Stromal cell of bone marrow (primary cell): ENCODE measurements at regions not wholly inside any gene's neighbourhood (a gene's known extent, or its start where the extent isn't known, plus 50 kb on each side); places are given as distances from the start of the nearest gene placed in this dataset.

ENCODE experiments used
- DNase-seq: peaks from one replicate; pipeline ENCODE4 v3.0.0-alpha.2; 2012; ENCODE audit warnings: low read depth

DNA sequence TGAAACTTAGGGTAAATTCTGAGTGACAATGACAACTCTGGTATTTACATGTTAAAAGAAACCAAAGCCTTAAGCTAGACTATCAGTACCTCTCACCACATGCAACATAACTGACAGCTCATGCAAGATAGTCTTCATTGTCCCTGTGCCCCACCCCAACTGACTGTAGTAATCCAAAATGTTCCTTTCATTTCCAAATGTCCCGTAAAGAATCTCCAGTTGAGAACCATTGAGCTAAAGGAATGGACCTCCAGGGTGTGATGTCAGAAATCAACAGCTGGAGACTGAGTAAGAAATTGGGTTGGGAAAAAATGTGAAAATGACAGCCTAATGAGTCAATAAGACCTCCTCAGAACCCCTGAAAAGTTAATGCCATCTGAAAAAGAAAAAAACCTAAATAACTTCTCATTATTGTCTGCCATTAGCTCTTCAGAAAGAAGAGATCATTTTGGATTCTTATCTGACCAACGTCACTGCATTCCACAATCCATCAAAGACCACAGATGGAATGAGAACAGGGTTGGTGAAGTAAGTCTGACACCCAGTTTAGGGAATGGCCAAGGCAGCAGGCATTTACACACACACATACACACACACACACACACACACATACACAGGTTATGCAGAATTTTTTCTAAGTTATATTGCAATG, 51.7 kb upstream of the ACVR2A start:
- DNase-seq: peak; percentile 14

DNA sequence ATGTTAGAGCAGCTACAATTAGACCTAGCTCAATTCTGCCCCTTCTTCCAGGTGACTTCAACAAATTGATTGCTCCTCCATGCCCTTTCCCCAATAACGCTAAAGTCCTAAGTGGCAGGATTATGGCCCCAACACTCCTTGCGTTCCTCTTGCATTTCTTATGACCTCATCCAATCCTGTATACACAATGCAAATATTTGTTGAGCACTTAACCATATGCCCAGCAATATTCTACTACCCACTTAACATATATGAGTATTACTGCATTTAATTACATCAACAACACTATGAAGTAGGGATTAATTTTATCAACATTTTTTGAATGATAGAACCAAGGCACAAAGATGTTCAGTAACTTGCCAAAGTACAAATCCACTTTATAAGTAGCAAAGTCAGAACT, 54.2 kb upstream of the ACVR2A start:
- no peak for DNase-seq

DNA sequence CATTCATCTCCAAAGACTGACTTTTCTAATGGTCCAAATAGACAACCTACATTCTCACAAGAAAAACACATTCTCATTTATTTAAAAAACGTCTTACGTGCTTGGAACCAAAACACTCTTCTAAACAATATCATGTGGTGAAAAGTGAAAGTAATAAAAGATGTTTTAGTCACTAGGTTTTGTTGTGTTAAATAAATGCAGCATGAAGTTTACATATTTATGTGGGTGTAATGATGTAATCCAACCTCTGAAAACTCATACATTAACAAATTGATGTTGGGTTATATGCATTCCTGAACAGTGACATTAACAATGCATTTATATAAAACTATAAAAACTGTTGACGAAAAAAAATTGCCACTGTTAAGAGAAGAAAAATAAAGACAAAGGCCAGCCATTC, 55.1 kb upstream of the ACVR2A start:
- DNase-seq: peak; percentile 5

DNA sequence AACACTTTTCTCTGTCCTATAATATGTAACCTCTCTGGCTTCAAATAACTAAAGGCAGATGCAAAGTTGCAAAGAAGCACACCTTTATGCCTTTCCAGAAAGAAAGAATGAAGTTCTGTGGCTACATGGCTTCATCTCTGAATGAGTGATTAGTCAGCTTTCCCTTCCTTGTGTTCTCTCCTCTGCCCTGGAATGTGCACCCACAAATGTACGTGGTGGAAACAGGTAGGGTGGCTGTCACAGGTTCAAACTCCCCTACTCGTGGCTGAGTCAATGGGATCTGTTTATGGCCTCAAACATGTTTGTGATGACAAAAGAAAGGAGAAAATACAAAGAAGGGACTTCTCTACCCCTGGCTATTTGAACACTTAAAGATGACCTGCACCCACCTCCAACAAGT, 55.5 kb upstream of the ACVR2A start:
- no peak for DNase-seq

DNA sequence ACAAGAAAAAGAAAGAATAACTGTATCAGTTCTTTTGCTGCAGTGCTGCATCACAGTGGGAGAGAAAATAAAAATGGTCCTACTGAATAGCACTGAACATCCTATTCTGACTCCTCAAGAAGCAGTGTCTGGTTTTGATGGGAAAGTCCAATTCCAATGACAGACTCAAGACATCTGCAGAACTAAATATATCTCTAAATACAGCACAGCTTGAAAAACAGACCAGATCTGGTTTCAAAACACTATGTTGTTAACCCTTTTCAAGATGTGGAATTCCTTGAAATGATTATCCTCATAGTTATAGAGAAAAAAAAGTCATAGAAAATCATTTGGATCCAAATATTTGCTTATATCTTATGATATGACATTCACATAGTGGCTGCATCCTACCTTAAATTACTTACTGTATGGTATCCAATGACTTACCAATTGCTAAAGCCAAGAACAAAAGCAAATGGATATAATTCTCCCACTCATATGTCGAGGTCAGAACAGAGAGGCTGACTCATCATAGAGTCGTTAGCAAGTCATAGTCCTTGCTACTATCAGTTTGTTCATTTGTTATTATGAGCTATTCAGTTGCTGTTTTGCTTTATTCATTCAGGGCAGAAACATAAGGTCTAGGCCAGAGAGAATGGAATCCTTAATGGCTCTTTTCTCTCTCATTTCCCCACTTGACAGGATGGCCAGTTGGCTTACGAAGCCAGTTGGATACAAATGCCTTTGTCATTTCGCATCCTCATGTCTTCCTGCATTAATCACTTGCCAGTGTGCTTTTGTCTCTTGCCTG, 62.5 kb upstream of the ACVR2A start:
- peak; percentile 48 for DNase-seq

DNA sequence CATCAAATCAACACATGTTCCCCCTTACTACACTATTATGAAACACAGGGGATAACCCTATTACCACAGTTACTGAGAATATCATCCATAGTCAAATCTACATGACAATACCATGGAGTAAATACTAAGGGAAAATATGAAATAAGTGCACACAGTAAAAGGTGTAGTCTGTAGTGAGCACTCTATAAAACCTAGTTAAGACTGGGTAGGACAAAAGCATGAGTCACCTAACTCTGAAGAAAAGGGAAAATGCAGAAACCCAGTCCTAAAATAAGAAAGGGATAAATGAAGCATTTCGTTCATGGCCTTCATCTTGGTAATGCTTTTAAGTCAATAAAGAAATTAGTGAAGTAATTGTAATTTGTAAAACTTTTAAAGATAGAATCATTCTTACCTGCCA, 65.4 kb upstream of the ACVR2A start:
- DNase-seq: no peak

DNA sequence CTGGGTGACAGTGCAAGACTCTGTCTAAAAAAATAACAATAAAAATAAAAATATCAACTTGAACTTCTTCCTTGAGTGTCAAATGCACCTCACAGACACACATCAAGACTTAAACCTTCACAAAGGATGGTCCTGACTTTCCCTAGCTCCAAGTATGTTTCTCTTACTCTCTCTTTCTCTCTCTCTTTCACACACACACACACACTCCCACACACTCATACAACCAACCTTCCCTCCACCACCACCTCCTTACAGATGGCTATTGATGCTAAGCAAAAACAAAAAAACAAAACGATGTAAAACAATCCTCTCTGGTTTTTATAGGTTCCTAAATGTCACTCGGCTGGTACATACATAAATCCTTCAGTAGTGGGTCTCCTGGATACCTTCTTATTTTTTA, 67.4 kb upstream of the ACVR2A start:
- no peak for DNase-seq

DNA sequence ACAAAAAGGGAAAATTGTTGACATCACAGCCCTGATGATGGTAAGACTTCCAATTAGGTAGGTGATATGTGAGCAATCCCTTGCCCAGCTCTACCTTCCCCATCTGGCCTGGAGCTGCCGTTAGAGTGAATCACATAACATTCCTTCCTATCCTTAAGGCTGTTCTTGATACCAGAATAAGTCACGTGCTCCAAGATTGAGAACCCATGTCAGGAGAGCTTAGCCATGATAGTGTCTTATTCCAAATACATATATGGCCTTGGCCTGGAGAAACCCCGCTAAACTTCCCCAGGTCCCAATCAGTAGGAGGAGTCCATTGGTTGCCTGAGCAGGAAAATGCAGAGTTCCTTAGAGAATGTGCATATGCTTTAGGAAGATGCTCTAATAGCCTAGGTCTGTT, 70.0 kb upstream of the ACVR2A start:
- DNase-seq: no peak

DNA sequence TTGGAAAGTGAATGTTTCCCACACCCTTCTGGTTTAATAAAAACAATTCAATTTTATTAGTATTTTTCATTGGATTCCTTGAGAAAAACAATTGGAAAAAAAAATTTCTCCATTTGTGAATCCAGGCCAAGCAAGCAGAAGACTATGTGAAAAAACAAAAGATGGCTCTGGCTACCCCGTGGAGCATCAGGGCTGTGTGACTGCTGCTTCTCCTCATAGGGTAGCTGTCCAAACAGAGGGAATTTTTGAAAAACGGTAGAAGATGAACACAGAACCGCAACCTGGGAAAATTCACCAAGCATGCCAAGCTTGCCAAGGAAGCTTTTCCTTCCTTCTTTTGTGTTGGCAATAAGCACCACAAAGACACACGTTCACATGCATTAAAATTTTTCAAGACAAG, 71.3 kb upstream of the ACVR2A start:
- DNase-seq: no peak

DNA sequence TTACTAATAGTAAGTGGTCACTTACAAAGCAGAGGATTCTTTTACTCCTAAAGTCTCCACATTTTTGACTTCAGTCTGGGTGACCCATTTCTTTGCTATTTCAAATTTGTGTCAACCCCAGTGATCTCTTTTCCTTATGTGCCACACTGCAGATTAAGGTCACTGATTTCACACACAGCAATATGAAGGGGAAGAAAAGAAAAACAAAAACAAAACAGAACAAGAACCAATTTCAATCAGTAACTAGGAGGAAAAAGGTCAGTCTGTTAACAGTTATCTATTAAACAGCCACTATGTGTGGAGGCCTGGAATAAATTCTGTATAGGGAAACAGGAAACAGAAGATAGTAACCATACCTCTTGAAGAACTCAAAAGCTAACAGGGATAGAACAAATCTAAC, 72.0 kb upstream of the ACVR2A start:
- no peak for DNase-seq

DNA sequence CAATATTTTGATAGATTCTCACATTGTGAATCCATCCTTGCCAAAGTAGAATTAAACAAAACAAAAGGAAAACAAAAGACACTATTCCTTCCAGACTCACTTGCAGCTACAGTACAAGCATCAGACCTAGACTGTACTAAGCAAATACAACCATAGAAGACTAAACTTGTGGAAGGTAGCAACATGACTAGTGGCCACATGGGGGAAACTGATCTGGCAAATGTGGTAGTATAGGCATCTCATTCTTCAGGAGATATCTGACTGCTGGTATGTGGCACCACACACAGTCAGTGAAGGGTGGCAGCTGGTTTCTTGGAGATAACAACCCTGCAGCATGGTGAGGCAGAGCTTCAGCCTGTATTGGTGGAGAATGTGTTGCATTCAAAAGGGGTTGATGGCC, 81.0 kb upstream of the ACVR2A start:
- DNase-seq: no peak

DNA sequence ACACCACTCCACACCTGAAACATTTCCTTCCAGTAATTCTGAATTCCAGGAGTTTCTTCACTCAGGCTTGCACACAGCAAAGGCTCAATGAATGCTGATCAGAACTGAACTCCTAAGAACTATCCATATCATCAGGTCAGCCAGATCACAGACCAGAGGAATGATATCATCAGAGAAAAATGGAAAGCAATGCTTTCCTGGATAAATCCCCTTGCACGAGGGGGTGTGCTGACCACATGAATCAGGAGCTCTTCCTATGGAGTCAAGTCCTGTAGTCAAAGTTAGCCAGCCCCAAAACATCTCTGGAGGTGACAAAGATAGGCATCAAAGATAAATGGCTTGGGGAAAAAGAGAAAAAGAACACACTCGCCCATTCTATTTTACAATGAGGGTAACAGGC, 83.8 kb upstream of the ACVR2A start:
- no peak for DNase-seq

DNA sequence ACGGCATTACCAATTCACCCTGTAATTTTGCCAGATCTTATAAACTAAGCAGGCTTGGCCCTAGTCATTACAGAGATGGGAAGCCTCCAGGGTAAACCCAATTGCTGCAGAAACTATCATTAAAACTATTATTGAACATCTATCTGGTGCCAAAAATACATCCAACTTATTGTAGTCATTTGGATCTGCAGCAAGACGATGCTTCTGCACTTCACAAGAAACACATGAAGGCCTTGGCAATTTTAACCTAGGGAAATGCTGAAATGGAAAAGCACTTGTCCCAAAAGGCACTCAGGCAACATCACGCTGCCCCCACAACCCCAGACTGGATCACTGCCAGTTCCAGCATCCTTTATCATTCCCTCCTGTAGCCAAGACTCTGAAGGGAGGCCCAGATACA, 85.3 kb upstream of the ACVR2A start:
- no peak for DNase-seq

DNA sequence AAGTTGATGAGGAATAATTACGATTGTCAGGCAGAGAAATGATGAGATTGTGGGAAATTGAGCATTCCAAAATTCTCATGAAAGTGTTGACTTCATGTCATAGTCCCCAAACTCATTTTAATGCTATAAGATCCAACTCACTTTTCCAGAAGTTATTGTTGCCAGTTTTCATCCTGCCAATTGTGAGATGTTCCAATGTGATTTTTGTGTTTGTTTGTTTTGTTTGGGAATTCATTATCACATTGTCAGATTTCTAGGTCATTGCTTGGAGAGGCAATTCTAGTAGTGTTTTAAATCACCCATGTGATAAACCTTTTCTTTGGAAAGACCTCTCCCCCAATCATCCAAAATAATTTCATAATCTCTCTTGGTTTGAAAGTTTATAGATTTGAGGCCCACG, 86.0 kb upstream of the ACVR2A start:
- DNase-seq: no peak

DNA sequence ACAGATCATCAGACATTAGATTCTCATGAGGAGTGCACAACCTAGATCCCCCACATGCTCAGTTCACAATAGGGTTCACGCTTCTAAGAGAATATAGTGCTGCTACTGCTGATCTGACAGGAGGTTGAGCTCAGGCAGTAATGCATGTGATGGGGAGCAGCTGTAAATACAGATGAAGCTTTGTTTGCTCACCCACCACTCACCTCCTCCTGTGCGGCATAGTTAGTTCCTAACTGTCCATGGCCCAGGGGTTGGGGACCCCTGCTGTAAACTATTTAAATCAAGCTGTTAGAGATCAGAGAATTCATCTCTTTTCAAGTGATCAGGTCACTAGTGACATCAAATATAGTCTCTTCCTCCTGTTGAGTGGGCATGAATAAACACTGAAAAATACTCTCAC, 88.8 kb upstream of the ACVR2A start:
- DNase-seq: no peak

DNA sequence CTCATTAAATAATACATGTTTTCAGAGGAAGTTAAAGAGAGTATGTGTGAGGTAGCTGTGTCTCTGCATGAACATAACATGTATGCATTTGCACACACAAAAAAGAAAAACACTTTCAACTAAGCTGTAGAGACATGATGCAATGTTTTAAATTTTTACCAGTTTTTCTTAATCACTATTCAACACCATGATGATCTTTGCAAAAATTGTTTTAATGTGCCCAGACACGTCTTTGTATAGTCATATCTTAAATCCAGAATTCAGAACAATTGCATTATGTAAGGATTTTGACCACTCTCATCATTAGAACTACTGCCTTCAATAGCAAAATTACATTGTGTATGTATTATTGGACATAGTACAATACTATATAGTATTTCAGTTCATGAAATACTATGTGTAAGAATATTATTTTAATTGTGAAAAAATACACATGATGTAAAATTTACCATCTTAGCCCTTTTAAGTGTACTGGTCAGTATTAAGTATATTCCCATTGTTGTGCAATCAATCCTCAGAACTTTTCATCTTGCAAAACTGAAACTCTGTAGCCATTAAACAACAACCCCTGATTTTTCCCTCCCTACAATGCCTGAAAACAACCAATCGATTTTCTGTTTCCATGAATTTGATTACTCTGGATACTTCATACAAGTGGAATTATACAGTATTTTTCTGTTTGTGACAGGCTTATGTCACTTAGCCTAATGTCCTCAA, 104.5 kb upstream of the ACVR2A start:
- DNase-seq: no peak

DNA sequence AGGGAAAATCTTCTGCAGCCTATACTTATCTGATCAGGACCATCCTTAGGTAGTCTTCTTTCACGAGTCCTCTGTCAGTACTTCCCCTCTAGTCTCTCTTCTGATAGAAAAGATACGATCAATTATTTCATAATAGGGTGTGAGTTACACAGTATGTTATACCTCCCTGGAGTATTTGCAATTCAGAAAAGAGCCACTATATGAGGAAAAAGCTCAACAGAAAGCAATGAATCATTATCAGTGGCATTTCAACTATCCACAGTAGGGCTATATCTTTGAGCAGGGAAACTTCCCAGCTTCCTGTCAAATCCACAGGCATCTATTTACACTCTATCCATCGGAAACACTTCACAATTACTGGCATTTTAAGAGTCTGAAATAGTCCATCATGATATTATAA, 105.3 kb upstream of the ACVR2A start:
- DNase-seq: peak; percentile 12

DNA sequence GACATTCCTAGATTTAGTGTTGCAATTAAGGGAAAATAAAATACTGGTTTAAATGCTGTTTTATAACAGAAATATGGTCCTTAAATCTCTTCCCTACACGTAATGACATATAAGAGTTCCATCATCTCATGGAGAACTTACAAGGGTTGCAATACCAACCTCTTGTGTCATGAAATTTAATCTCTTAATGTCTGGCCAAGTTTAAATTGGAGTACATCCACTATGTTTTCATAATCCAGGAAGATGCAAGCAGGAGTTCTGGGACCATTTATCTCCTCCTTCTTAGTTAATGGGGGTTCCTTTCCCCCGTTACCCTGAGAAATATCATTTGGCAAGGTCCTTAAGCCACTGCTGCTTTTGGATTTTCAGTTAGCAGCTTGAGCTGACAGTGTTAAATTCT, 126.0 kb upstream of the ACVR2A start:
- DNase-seq: peak; percentile 8

DNA sequence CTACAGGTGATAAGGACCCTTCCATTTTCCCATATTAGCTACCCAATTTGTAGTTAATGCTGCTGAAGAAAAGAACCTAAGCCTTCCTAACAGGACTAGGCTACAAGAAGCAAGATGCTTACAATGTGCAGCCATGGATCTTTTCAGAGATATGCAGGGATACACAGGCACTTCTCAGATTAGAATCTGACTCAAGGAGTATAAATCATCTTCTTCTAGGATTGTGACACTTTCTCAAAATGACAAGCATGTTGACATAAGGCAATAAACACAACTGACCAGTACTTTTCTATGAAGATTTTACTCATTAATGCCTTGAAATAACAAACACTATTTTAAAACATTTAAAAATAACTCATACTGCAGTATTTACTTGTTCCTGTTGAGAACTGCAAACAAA, 127.9 kb upstream of the ACVR2A start:
- DNase-seq: no peak

DNA sequence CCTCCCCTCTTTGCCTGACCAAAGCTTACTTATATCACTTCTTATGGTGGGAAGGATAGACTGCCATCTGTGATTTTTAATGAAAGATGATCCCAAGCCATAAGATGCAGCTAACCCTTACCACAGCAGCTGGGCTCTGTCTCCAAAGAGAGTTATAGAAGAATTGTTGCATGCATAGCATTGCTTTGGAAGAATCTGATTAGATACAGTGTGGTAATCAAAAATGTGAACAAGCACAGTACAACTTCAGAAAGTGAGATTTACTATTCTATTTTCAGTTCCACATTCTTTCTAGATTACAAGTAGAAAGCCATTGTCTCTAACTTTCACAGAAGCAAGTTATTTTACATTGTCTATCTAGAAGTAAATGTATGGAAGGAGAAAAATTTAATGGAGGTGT, 129.0 kb upstream of the ACVR2A start:
- no peak for DNase-seq

DNA sequence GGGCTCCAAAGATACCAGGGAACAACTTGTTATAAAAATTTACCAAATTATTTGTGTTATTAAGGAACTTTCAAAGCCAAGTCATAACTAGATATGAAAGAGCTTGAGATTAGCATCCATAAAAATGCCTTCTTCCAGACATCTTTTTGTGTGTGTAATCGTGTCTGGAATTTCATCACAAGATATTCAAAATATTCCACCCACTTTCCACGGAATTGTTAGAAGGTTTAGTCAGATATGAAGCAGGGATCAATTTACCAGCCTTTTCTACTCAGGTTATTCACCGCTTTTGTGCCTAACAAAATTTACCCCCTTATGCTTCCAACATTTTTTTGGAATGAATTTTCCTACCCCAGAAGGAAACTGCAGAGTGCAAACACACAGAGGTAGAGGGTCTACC, 130.2 kb upstream of the ACVR2A start:
- no peak for DNase-seq

DNA sequence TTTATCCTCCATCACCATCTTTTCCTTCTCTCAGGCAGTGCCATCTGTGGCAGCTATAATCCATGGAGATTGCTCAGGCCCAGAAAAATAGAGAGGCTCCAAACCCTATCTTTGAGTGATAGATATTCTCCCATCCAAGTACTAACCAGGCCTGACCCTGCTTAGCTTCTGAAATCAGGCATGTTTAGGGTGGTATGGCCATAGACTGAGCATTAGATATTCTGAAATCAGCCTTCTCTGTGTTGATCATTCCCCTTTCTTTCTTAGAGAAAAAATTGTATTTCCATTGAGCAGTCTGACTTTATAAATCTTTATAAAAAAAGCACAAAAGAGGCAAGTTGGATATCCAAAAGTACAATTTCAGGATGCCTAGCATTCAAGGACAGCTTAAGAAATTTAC, 131.5 kb upstream of the ACVR2A start:
- DNase-seq: no peak

DNA sequence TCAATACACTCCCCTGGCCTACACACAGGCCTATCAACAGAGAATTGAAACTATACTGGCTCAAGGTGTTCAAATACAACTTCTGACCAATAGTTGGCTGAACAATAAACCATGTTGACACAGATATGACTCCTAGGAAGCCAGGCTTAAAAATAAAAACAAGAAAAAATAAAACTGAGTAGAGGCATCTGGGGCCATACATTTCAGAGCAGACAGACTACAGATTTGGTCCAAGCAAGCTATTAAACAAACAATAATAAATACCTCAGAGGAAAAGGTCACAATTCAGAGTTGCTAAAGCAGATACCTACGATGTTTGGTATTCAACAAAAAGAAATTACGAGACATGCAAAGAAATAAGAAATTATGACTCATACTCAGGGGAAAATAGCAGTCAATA, 132.8 kb upstream of the ACVR2A start:
- no peak for DNase-seq
